ENCODE measurements at regions not wholly inside any gene's neighbourhood (a gene's known extent, or its start where the extent isn't known, plus 50 kb on each side); places are given as distances from the start of the nearest gene placed in this dataset.

- TF ChIP-seq, protein P1, sequence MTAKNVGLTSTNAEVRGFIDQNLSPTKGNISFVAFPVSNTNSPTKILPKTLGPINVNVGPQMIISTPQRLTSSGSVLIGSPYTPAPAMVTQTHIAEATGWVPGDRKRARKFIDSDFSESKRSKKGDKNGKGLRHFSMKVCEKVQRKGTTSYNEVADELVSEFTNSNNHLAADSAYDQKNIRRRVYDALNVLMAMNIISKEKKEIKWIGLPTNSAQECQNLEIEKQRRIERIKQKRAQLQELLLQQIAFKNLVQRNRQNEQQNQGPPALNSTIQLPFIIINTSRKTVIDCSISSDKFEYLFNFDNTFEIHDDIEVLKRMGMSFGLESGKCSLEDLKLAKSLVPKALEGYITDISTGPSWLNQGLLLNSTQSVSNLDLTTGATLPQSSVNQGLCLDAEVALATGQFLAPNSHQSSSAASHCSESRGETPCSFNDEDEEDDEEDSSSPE (CRISPR knock-in tag; IDR thresholded peaks at IDR 0.05): no peak
- TF ChIP-seq ZNF138 (CRISPR knock-in tag; IDR thresholded peaks at IDR 0.05; ENCODE audit: low read depth) (no peak), SMARCE1 (IDR thresholded peaks at IDR 0.05; ENCODE audit: borderline replicate concordance) (no peak), ZNF124 (CRISPR knock-in tag; IDR thresholded peaks at IDR 0.05) (no peak), NR1H2 (CRISPR knock-in tag; IDR thresholded peaks at IDR 0.05; ENCODE audit: borderline replicate concordance, low read depth) (no peak)
- TF ChIP-seq, protein P2, sequence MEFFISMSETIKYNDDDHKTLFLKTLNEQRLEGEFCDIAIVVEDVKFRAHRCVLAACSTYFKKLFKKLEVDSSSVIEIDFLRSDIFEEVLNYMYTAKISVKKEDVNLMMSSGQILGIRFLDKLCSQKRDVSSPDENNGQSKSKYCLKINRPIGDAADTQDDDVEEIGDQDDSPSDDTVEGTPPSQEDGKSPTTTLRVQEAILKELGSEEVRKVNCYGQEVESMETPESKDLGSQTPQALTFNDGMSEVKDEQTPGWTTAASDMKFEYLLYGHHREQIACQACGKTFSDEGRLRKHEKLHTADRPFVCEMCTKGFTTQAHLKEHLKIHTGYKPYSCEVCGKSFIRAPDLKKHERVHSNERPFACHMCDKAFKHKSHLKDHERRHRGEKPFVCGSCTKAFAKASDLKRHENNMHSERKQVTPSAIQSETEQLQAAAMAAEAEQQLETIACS (CRISPR knock-in tag; IDR thresholded peaks at IDR 0.05): no peak
- TF ChIP-seq, protein P3, sequence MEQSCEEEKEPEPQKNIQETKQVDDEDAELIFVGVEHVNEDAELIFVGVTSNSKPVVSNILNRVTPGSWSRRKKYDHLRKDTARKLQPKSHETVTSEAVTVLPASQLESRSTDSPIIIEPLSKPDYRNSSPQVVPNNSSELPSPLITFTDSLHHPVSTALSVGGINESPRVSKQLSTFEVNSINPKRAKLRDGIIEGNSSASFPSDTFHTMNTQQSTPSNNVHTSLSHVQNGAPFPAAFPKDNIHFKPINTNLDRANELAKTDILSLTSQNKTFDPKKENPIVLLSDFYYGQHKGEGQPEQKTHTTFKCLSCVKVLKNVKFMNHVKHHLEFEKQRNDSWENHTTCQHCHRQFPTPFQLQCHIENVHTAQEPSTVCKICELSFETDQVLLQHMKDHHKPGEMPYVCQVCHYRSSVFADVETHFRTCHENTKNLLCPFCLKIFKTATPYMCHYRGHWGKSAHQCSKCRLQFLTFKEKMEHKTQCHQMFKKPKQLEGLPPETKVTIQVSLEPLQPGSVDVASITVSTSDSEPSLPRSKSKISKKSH (CRISPR knock-in tag; IDR thresholded peaks at IDR 0.05; ENCODE audit: borderline replicate concordance): no peak
- peaks cover 25% of the 10 kb centered on the region for H3K9me3 ChIP-seq (ENCODE audit: low read length)
- whole genome bisulfite sequencing (ENCODE audit: low lambda C conversion rate): 0% methylated on average over 2 of the region's 2 CpGs
- no peaks in the 10 kb centered on the region for H3K4me1 ChIP-seq (ENCODE audit: insufficient read depth, low read length)
- no peaks in the 10 kb centered on the region for H3K36me3 ChIP-seq (replicated peaks in 1 of 2; ENCODE audit: control insufficient read depth in 1 of 2, insufficient read depth in 2 of 2, low read length in 2 of 2)
- H3K27ac ChIP-seq (ENCODE audit: extremely low read length, insufficient read depth, low read length): no peak overlapping the region
- in situ Hi-C loops (cut with HindIII; ENCODE audit: extremely low pct_ligation_motif_present, low pct_unique_long_range_greater_than_20kb): no loop called here
- no peak overlapping the region for H3K4me3 ChIP-seq (replicated peaks in 1 of 3; ENCODE audit: insufficient read depth in 1 of 3, low read depth in 2 of 3, low read length in 3 of 3)
- CTCF ChIA-PET (ENCODE audit: low intra/inter-chr PET ratio, low total read pairs): no interaction called here
- FAIRE-seq (no peak), ATAC-seq (no peak), DNase-seq (ENCODE audit: low spot score) (no peak)
- intact Hi-C loops (cut with micrococcal nuclease; ENCODE audit: unreplicated experiment): no loop called here
- BruUV-seq (replicated peaks): no TSS peak
- no peak overlapping the region for H2AFZ ChIP-seq (ENCODE audit: low read length)
- POLR2A ChIA-PET: no interaction called here
- no peak overlapping the region for H3K4me2 ChIP-seq (ENCODE audit: low read depth, low read length)
- no peaks in the 10 kb centered on the region for H3K79me2 ChIP-seq (ENCODE audit: insufficient read depth, low read length)
- no peaks in the 10 kb centered on the region for H3K27me3 ChIP-seq (ENCODE audit: control insufficient read depth in 1 of 2, insufficient read depth in 2 of 2, low read length in 2 of 2)
- H3K9ac ChIP-seq (ENCODE audit: insufficient read depth, low read depth, low read length): no peak overlapping the region
- no peaks in the 10 kb centered on the region for H4K20me1 ChIP-seq (ENCODE audit: insufficient read depth, low read length)
Observed at GRCh38 chr3:99400352-99400751, 238.0 kb upstream of the COL8A1 start.

All from HepG2 (cell line).